Stimulated activated CD8-positive, alpha-beta memory T cell treated with anti-CD3 and anti-CD28 coated beads, Interleukin-2, amount 100 ng/mL, for 48 hours (primary cell): ENCODE measurements at regions not wholly inside any gene's neighbourhood (a gene's known extent, or its start where the extent isn't known, plus 50 kb on each side); places are given as distances from the start of the nearest gene placed in this dataset.
"Not testable (repeated sequence)": the region's sequence is repeated elsewhere in the genome, so short reads cannot be mapped to it uniquely, and the experiment has no call there.

Experiments used
- DNase-seq, 2 donors: peaks; one replicate each; pipeline ENCODE4 v3.0.0-alpha.2; 2020; ENCODE audit warnings: low read depth in 2 of 2

DNA sequence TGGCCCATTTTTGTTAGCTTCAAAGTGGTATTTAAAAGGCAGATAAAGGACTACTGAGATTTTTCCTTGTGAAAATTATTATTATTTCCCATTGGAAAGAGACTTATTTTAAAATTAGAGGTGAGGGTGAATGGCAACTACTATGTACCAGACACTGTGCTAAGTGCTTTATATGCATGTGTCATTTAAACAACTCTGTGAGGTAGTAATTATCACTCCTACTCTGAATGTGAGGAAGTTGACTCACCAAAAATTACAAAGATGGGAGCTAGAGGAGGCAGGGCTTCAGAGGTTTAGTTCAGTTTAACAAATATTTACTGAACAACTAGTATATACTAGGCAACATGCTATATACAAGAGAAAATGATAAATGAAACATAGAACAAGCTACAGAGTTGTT is 78.2 kb downstream of the MSL3 start:
- no peak for DNase-seq

DNA sequence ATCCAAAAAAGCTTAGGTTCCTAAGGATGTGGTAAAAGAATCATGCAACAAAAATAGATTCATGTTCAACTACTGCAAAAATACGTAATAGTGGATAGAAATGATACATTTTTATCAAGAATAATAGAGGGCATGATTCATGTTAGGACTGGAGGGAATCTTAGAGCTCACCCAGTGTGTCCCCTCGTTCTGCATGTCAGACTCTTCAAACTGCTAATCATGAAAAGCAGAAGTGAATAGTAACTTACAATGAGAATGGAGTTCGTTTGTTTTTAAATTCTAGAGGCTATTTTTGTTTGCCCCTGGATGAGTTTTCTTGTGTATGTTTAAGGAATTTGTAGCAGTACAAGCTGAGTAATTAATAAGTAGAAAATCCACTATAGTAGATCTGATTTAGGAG is 79.4 kb downstream of the MSL3 start:
- no peak for DNase-seq

DNA sequence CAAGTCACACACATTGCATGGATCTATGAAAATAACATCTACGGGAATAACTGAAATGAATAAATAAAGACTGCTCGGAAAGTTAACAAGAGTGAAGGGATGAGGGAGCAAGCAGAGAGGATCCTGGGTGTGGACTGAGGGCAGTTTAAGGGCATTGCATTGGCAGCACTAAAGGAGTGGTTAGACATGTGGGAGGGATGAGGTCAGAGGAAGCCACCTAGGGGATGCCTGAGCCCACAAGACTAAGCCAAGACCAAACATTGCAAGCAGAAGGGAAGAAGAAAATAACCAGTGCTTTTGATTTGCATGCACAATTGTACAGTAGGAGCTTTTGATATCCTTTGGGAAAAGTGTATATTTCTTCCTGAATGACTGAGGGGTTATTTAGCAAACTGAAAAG is 106.1 kb downstream of the MSL3 start:
- DNase-seq = no peak

DNA sequence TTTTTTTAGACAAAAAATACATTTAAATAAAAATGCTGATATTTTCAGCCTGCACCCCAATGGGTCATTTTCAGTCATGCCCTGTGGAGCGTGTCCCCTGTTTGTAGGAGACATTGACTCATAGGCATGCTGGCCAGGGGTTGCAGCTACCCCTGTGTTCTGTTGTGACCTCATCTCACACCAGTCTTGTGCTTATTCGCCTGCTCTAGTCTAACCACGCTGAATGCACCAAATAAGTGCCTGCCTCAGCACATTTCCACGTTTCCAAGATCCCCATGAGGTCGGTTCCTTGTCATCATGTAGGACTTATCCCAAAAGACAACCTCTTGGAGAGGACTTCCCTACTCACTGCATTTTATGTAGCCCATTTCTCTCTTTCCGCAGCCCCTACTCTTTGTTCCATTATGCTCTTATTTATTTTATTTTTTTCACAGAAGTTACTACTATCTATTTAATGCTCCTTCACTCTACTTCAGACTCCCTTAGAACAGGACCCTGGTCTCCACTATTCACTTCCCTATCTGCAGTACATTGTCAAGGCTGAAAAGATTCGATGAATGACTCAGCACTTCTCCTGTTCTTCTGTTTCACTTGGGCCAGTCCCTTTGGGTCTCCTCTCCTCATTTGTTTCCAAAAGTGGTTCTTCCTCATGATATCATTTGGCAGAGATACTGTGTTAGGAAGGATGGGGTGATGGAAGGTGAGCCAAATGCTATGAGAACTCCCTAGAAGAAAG is 109.7 kb downstream of the MSL3 start:
- DNase-seq = no peak

DNA sequence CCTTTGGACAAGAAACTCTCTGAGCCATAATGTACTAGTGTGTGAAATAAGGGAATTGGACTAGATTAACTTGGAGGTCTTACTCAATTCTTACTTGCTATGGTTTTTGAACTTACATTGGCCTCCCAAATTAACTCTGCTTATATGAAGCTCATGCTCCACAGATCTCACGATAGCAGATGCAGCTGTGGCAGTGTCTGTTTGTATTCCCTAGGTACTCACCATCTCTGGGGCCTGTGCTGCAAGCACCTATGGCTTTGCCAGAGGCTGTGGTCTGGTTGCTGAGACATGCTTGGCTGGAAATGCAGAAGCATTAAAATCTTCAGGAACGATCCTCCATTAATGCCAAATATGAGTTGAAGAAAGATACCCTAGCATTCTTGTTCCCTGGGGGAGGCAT is 112.8 kb downstream of the MSL3 start:
- no peak for DNase-seq

DNA sequence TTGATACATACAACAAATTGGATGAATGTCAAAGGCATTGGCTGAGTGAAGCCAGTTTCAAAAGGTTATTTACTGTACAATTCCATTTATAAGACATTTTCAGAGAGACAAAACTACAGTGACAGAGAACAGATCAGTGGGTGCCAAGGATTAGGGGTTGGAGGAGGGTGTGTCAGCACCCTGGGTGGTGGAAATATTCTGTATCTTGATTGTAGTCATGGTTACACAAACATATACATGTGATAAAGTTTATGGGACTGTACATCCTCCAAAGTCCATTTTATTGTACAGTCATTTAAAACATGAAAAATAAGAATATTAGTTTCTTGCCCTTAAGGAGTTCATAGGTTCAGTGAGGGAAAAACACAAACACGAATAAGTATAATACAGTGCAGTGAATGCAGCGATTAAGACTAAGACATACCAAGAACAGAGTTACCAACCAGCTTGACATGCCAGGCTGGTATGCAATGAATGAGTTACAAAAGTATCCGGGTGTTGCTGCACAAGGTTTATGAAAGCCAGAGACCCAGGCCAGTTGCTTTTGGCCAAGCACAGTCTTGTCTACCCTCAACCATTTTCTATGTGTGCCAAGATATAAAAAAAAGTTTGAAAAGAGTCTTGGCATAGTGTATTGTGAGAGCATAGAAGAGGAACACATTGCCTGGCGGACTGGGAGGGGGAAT is 123.6 kb downstream of the MSL3 start:
- no peak for DNase-seq

DNA sequence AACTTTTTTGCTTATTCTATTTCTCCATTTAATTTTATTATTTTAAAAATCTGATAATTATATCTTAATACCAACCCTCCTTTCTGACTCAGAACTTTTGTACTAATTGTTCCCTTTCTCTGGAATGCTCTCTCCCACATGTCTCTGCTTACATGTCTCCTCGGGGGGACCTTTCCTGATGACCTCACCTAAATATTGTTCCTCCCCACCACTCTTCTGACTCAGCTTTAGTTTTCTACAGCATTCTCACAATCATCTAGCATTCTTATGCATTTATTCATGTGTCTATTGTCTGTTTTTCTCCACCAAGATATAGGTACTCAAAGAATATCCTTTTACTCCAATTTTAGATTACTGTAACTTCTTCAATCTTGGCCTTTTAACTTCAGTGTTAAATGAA is 128.7 kb downstream of the MSL3 start:
- DNase-seq = no peak

DNA sequence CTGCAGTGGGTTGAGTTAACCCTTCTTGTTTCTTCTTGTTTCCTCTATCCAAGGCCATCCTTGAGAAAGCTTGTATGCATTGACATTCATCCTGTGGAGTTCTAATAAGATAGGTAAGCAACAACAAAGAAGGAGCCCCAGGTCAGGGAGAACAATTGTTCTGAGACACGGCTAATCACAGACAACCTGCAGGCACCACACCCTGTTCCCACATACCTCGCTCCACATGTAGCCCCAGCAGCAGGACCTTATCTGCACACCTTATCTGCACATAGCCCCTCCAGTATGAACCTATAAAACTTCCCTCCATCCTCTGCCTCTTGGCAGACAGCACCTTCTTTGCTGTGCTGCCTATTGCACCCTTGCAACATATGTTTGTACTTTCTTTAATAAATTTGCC is 129.1 kb downstream of the MSL3 start:
- no peak for DNase-seq

DNA sequence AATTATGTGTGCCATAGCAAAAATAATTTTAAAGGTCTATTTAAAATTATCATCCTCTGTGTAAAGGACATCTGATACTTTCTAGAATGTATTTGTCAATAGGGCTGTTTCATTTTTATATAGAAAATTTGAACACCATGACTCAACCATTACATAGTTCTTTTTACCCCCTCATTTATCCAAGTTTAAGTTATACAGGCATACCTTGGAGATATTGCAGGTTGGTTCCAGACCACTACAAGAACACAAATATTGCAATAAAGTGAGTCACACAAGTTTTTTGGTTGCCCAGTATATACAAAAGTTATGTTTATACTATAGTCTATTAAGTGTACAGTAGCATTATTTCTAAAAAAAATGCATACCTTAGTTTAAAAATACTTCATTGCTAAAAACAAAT is 130.4 kb downstream of the MSL3 start:
- no peak for DNase-seq

DNA sequence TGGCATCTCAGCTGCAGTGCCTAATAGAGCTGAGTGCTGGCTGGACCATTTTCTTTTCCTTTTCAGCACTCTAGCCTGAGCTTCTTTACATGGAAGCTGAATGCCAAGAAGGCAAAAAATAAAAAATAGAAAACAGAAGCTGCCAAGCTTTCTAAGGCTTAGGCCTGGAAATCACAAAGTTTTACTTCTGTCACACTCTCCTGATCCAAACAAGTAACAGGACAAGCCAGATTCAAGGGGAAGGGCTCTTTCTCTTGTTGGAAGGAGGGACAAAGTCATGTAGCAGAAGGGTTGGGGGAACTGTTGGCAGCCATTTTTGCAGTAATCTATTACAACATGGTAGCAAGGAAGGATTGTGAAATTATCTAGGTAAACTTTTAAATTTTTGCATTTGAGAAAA is 131.8 kb downstream of the MSL3 start:
- no peak for DNase-seq

DNA sequence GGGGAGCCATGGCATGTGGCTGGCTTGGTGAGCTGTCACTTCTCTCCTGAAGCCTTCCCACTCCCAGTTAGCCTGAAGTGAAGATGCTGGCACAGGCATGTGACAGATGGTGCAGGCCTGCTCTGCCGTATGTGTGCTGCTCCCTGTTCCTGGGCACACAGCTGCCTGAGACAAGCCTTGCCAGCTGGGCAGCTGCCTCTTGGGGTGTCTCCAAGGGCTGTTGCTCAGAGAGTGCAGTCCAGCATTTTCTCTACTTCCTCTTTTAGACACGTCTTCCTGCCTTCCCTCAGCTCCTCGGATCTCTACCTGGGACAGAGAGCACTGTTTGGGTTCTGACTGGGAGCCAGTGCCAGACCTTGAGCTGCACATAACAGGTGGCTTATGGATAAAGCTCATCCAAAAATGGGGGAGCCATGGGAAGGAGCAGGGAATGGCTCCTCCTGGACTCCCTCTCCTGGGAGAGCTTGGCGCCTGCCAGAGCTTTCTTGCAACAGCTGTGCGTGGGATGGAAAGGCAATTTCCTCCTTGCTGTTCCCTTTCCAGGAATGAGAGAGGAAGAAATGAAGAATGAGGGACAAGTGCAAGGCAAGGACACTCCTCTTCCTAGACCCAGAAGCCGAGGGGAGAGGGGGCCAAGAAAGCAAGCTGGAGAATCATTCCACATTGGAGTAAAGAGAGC is 132.9 kb downstream of the MSL3 start:
- DNase-seq = no peak

DNA sequence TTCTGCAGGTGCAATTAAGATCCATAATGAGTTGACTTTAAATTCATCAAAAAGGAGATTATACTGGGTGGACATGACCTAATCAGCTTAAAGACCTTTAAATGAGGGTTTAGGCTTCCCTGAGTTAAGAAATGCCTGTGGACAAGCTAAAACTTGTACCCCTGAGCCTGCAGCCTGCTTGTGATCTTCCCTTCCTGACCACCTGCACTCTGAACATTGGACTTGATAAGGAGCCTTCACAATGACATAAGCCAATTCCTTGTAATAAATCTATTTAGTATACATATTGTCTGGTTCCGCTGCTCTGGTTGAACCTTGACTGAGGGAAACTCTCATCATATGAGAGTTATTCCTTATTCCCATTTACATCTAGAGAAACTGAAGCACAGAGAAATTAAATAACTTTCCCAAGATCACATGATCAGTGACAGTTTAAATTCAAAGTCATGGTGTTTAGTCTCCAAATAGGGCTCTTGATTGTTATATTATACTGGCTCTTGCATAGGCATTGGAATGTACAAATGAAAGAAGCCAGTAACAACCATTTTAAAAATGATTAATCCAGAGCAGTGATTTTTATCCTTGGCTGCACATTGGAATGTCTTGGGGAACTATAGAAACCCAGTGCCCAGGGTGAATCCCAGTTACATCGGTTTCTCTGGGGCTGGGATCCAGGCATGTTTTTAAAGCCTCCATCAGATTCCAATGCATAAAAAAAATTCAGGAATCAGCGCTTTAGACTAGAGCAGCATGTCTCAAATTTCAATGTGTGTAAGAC is 136.1 kb downstream of the MSL3 start:
- DNase-seq = no peak

DNA sequence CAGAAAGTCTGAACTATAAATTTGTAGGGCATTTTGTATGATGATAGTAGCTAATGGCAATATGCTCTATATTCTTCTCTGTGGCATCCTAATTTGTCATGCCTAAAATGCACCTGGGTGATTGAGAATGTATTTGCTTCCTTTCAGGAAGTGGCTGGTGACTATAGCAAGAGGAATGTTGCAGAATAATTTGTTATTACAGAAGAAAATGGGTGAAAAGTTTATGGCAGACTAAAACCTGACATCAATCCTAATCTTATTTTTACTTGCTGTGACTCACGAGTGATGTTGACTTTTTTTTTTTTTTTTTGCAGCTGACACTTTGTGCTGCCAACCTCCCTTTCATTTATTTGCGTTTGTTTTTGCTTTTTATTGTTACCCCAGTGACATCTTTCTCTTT is 141.1 kb downstream of the MSL3 start:
- DNase-seq = no peak

DNA sequence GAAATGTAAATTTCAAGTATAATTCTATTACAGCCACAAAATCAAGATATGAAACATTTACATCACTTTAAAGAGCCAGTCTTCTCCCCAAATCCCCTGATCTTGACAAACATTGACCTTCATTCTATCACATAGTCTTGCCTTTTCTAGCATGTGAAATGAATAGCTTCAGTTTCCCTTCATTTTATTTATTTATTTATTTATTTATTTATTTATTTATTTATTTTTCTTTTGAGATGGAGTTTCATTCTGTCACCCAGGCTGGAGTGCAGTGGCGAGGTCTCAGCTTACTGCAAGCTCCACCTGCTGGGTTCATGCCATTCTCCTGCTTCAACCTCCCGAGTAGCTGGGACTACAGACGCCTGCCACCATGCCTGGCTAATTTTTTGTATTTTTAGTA is 147.9 kb downstream of the MSL3 start:
- DNase-seq = not testable (repeated sequence)

DNA sequence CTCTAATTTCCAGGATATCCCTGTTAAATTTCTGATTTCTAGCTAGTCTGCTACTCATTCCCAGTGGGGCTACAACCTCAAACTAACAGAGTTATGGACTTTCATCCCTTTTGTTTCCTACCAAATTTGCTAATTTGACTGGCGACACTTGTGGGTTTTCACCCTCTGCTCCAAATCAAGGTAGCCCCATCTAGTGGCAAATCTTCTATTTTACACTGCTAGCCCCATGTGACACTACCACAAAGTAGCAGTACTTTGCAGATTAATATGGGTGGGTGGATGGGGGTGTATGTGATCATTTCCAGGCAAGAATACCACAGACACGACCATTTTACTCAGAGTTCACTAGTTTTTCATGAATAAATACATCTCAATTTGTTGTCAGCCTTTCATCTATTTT is 150.3 kb downstream of the MSL3 start:
- DNase-seq = no peak

DNA sequence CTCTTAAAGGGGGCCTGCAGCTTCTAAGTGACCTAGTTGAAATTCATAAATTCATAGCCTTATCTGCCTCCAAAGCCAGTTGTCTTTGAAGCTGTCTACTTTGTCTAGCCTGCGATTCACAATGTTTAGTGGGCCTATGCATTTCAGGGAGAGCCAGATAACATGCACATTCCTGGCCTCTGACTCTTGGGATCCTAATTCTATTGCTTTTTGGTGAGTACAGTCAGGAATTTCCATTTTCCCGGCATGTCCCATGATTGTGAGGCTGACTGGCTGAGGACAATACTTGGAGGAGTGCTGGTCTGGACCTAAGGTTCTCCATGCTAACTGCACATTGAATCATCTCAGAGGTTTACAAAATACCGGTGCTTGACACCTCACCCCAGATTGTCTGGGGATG is 155.0 kb downstream of the MSL3 start:
- no peak for DNase-seq

DNA sequence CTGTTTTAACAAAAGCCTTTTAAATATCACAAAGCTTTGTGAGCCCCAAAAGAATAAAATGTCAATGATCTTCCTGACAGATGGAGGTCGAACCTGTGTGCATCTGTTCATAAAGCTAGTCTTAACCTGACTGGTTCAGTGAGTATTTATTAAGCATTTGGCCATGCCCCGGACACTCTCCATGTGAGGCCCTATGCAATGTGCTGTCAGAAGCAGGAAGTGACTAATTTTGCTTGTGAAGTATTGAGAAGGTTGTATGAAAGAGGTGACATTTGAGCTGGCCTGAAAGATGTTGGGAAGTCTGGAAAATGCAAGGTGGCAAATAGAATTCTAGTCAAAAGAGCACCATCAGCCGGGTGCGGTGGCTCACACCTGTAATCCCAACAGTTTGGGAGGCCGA is 171.4 kb downstream of the MSL3 start:
- no peak for DNase-seq

DNA sequence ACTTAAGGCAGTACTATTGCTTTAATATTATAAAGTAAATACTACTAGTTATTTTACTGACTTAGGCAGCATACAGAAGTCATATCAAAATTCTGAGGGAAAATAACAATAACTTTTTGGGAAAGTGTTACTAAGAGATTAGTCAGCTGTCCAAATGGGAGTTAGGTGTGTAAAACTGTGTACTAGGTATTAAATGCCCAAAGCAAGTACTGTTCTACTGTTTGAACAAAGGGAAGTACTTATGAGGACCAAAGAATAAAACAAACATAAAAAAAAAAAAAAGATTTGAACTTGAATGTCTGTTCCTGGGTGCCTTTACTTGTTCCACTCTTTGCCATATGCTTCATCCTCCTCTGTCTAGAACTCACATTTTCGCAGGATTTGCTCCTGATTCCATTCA is 174.4 kb downstream of the MSL3 start:
- no peak for DNase-seq

DNA sequence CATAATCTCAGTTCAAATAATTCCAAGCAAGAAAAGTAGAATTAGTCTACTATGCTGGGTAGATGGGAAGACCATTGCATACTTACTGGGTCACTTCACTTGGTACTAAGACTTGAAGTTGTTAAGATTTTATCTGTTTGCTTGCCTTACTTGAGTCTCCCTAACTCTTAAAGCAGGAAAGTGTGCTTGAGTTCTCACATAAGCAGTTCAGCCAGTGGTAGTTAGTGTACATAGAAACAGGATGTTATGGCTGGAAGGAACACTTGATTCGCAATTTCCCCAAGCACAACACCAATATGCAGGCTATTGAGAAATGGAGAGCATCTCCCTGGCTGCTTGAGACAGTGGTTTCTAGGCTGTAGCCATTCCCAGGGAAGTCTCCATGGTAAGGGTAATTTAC is 176.1 kb downstream of the MSL3 start:
- no peak for DNase-seq

DNA sequence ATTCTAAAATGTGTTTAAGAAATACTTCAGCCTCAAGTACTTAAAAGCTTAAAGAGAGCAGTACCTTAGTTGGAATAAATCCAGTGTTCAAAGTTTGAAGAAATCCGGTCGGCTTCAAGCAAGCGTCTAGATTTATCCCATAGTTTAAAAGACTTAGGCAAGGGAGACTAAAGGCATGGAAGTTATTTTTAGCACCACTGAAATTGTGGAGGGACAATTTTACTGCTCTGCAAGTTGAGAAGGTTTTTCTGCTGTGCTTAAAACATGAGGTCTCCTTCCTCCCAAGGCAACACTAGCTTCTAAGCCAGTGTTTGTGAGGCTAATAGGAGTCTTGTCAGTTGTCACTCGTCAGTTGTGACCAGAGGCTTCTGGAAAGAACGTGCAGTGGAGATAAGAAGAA is 183.5 kb downstream of the MSL3 start:
- no peak for DNase-seq

DNA sequence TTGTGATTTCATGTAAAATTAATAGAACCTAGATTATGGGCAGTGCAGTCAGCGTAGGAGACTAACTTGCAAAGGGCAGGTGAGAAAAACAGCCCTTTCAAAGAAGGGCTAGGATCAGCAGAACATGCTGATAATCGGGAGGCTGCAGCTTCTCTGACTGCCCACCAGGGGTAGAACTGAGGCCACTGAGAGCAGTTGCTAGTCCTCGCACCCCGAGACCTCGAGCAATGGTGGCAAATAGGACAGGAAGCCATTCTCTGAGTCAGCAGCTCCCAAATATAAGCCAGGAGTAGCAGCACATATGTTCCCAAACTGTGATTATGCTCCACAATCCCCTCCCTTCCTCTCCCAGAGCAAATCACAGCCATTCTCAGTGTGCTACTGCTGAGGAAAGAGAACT is 186.5 kb downstream of the MSL3 start:
- DNase-seq = peak in 1 of 2 donors; percentile 2

DNA sequence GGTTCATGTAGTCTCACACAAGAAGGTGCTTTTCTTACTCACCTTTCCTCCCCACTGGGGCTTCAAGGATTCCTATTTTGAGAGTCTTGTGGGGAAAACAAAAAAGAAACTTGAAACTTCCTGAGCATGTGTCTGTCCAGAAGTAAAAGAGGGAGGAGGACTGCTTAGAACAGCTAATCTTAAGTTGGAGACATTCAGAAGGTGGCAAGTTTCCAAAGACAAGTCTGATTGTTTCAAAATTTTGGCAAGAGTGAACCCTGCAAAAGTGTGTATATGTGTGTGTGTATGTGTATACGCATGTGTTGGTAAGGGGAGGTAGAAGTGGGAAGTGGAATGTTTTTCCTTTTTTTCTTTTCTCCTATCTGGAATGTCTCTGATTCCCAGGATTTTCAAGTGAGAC is 189.0 kb upstream of the FRMPD4 start:
- no peak for DNase-seq
